GM13976 (cell line): ENCODE measurements at regions not wholly inside any gene's neighbourhood (a gene's known extent, or its start where the extent isn't known, plus 50 kb on each side); places are given as distances from the start of the nearest gene placed in this dataset.

Experiments used
- DNase-seq: peaks from one replicate; pipeline ENCODE4 v3.0.0; 2012; ENCODE audit warnings: low spot score
- in situ Hi-C: fragments of 300-500 bp; cut with MboI; formaldehyde crosslinking; loops from one replicate; pipeline ENCODE4 v1.12.0; 2022; ENCODE audit warnings: low sequenced_read_pairs, mixed read lengths, inconsistent platforms; ENCODE audit not compliant: unreplicated experiment
- TF ChIP-seq, protein P1 (sequence below): IDR thresholded peaks from 2 replicates; pipeline ENCODE4 v1.5.1; 2012; ENCODE audit warnings: borderline replicate concordance, mild to moderate bottlenecking; ENCODE audit not compliant: insufficient read depth; ENCODE audit errors: extremely low read depth, missing control alignments, control extremely low read depth

DNA sequence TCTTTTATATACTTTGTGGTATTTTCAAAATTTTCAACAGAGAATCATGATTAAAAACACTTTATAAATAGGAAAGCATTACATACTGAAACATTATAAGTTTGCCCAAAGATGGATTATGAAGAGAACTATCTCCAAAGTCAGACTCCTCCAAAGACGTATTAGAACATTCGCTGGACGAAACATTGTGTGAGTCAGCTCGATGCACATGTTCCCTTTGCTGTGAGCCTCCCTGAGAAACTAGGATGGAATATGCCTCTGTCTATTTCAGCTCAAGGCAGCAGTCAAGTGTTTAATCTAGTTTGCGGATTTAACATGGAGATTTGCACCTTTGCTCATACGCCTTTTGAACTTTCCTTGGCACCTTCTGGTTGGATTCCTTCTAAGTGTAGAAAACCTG lies 92.2 kb upstream of the NCKAP5 start:
- no peak for DNase-seq

DNA sequence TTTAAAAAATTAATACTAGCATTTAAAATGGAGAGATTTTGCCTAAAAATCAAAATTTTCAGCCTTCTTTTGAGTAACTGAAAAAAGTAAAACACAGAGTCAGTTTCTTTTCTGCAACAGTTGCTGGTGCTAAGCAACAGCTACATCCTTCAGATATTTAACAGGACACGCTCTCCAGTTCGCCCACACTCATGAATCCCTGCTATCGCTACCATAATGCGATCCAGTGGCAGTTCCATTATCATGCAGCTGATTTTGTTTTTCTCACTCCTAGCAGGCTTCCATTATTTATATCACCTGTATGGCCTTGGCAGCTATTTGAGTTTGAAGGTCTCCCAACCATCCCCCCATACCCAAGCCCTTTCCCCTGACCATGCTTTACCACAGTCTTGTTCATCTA lies 93.1 kb upstream of the NCKAP5 start:
- in situ Hi-C loops: no loop called here
- DNase-seq: no peak
- TF ChIP-seq, protein P1, sequence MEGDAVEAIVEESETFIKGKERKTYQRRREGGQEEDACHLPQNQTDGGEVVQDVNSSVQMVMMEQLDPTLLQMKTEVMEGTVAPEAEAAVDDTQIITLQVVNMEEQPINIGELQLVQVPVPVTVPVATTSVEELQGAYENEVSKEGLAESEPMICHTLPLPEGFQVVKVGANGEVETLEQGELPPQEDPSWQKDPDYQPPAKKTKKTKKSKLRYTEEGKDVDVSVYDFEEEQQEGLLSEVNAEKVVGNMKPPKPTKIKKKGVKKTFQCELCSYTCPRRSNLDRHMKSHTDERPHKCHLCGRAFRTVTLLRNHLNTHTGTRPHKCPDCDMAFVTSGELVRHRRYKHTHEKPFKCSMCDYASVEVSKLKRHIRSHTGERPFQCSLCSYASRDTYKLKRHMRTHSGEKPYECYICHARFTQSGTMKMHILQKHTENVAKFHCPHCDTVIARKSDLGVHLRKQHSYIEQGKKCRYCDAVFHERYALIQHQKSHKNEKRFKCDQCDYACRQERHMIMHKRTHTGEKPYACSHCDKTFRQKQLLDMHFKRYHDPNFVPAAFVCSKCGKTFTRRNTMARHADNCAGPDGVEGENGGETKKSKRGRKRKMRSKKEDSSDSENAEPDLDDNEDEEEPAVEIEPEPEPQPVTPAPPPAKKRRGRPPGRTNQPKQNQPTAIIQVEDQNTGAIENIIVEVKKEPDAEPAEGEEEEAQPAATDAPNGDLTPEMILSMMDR: no peak

More for the DNA sequence above, 92.2 kb upstream of the NCKAP5 start:
- TF ChIP-seq, protein P1: no peak
- in situ Hi-C loops: no loop called here

DNA sequence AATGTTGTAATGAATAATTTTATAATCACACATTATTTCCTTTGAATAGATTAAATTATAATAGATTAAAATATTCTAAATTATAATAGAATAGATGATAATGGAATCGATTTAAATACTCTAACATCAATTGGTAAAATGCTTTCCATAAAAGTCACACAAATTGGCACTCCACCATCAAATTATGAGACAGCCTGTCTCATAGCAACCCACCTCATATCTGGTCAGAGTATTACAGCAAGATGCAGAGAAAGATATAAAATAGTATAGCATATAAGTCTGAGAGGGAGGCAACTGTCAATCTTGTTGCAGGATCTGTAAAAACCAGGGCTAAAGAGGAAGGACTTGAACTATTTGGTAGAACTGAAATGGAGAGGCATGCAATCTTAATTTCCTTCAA lies 98.4 kb upstream of the NCKAP5 start:
- no peak for DNase-seq
- in situ Hi-C loops: no loop called here
- TF ChIP-seq, protein P1: no peak

DNA sequence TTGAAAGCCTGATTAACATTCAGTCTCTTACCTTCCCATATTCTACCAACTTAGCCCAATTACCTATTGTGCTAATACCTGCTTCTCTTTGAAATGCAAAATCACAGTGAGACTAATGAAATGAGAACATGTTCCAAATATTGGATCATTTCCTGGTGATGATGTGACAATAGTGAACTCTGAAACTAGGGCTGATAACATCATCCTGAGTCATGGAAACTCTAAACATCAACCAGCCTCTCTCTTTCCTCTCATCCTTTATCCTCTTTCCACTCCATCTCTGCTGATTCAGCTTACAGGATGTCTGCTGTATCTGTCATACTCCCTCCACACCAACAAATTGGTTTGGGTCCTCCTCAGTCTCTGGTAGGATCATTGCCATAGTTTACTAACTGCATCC lies 98.8 kb upstream of the NCKAP5 start:
- no peak for DNase-seq
- in situ Hi-C loops: no loop called here
- TF ChIP-seq, protein P1: no peak

DNA sequence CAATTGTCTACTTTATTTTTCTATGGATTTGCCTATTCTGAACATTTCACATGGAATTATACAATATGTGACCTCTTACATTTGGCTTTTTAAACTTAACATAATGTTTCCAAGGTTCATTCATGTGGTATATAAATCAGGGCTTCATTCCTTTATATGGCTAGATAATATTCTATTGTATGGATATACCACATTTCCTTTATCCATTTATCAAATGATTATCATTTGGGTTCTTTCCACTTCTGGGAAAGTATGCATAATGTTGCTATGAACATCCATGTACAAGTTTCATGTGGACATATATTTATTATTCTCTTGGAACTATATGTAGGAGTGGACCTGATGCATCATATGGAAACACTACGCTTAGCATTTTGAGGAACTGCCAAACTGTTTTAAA lies 99.7 kb upstream of the NCKAP5 start:
- TF ChIP-seq, protein P1: no peak
- DNase-seq: no peak
- in situ Hi-C loops: no loop called here

DNA sequence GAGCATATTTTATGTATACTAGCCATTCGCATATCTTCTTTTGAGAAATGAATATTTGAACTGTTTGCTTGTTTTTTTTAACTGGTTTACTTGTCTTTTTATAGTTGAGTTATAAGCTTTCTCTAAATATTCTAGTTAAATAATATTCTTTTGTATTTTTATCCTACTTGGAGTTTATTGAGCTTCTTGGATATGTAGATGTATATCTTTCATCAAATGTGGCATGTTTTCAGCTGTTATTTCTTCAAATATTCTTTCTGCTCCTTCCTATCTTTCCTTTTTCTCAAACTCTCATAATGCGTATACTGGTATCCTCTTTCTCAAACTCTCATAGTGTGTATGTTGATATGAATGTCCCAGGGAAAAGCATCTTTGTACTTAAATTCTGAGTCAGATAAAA lies 100.3 kb upstream of the NCKAP5 start:
- TF ChIP-seq, protein P1: no peak
- in situ Hi-C loops: no loop called here
- DNase-seq: no peak
